PC-9 (cell line): ENCODE measurements at regions not wholly inside any gene's neighbourhood (a gene's known extent, or its start where the extent isn't known, plus 50 kb on each side); places are given as distances from the start of the nearest gene placed in this dataset.

Experiments used
- BruUV-seq: library from RNA; stranded (reverse); fragments of 400-500 nt; replicated peaks from 2 replicates; lab custom pipeline; 2021; lab: Mats Ljungman, UMichigan
- CTCF ChIA-PET: fragments of 300-600 bp; sonication (Branson Sonifier 250); formaldehyde crosslinking; loops from one replicate; lab custom pipeline; 2022; ENCODE audit warnings: antibody characterized with exemption; lab: Charles Lee
- POLR2A ChIA-PET: fragments of 300-600 bp; sonication (Branson Sonifier 250); formaldehyde crosslinking; loops from one replicate; lab custom pipeline; 2022; ENCODE audit warnings: antibody characterized with exemption; ENCODE audit not compliant: unreplicated experiment; lab: Charles Lee
- DNase-seq, 2 experiments: peaks; one replicate each; pipeline versions ENCODE4 v3.0.0 to v3.0.0-alpha.2; 2015 to 2022; ENCODE audit warnings: mixed read lengths in 1 of 2
- H2AFZ ChIP-seq: fragments of 200-600 bp; sonication (generic); 2 replicates; pipeline ENCODE4 v1.8.1; 2017; ENCODE audit warnings: antibody characterized with exemption
- H3F3A ChIP-seq: fragments of 200-600 bp; sonication (generic); 2 replicates; pipeline ENCODE4 v1.8.1; 2017; ENCODE audit warnings: antibody characterized with exemption, mild to moderate bottlenecking, low read depth; ENCODE audit not compliant: insufficient read depth
- H3K27ac ChIP-seq: fragments of 200-600 bp; sonication (generic); 2 replicates; pipeline ENCODE4 v1.6.1; 2016; ENCODE audit warnings: mixed run types
- H3K27me3 ChIP-seq: fragments of 200-600 bp; sonication (generic); 2 replicates; pipeline ENCODE4 v1.6.1; 2016; ENCODE audit warnings: low read depth, mixed run types; ENCODE audit not compliant: insufficient read depth
- H3K36me3 ChIP-seq: fragments of 200-600 bp; sonication (generic); 2 replicates; pipeline ENCODE4 v1.6.1; 2016; ENCODE audit warnings: low read depth, mixed run types
- H3K4me1 ChIP-seq: fragments of 200-600 bp; sonication (generic); replicated peaks from 2 replicates; pipeline ENCODE4 v1.6.1; 2016; ENCODE audit warnings: mixed run types; ENCODE audit not compliant: insufficient read depth
- H3K4me2 ChIP-seq: fragments of 200-600 bp; sonication (generic); 2 replicates; pipeline ENCODE4 v1.6.1; 2017; ENCODE audit warnings: mixed run types
- H3K4me3 ChIP-seq: fragments of 200-600 bp; sonication (generic); 2 replicates; pipeline ENCODE4 v1.6.1; 2016; ENCODE audit warnings: mixed run types
- H3K79me2 ChIP-seq: fragments of 200-600 bp; sonication (generic); 2 replicates; pipeline ENCODE4 v1.6.1; 2017; ENCODE audit warnings: low read depth, mixed run types
- H3K9me2 ChIP-seq: fragments of 200-600 bp; sonication (generic); 2 replicates; pipeline ENCODE4 v1.8.1; 2017; ENCODE audit warnings: mild to moderate bottlenecking; ENCODE audit not compliant: insufficient read depth
- H3K9me3 ChIP-seq: fragments of 200-600 bp; sonication (generic); 2 replicates; pipeline ENCODE4 v1.8.1; 2016; ENCODE audit warnings: low read depth; ENCODE audit not compliant: insufficient read depth
- H4K20me1 ChIP-seq: fragments of 200-600 bp; sonication (generic); 2 replicates; pipeline ENCODE4 v1.8.1; 2017; ENCODE audit not compliant: insufficient read depth
- CTCF ChIP-seq: fragments of 200-600 bp; sonication (generic); conservative IDR thresholded peaks from 2 replicates; pipeline ENCODE4 v1.6.1; 2017; ENCODE audit warnings: mixed run types, antibody characterized with exemption, mild to moderate bottlenecking, moderate library complexity
- EZH2 ChIP-seq: fragments of 200-600 bp; sonication (generic); IDR thresholded peaks from 2 replicates; pipeline ENCODE4 v1.8.0; 2017; ENCODE audit warnings: antibody characterized with exemption, low read depth
- intact Hi-C: fragments of 100-400 bp; cut with micrococcal nuclease; formaldehyde crosslinking; loops from one replicate; pipeline ENCODE4 v1.10.0; 2022; ENCODE audit not compliant: unreplicated experiment

GRCh38 chr5:82676661-82677060, 398.5 kb upstream of the RPS23 start:
- BruUV-seq, result no TSS peak
- H3K27me3 ChIP-seq, result no peaks in the 10 kb centered on the region
- TF ChIP-seq EZH2, result no peak
- TF ChIP-seq CTCF, result no peak
- peaks cover 11% of the 10 kb centered on the region; the same call in 1 of the 2 replicates for H3K9me2 ChIP-seq
- H3K4me2 ChIP-seq, result no peak overlapping the region
- H3K4me1 ChIP-seq, result no peaks in the 10 kb centered on the region
- no peaks in the 10 kb centered on the region for H4K20me1 ChIP-seq
- DNase-seq, result no peak
- H3K27ac ChIP-seq, result no peak overlapping the region
- H3F3A ChIP-seq, result no peaks in the 10 kb centered on the region
- H3K36me3 ChIP-seq, result no peaks in the 10 kb centered on the region
- POLR2A ChIA-PET, result no interaction called here
- H3K9me3 ChIP-seq, result no peaks in the 10 kb centered on the region
- no peak overlapping the region for H2AFZ ChIP-seq
- no peaks in the 10 kb centered on the region for H3K79me2 ChIP-seq
- intact Hi-C loops, result no loop called here
- no peak overlapping the region for H3K4me3 ChIP-seq
- CTCF ChIA-PET, result no interaction called here

DNA sequence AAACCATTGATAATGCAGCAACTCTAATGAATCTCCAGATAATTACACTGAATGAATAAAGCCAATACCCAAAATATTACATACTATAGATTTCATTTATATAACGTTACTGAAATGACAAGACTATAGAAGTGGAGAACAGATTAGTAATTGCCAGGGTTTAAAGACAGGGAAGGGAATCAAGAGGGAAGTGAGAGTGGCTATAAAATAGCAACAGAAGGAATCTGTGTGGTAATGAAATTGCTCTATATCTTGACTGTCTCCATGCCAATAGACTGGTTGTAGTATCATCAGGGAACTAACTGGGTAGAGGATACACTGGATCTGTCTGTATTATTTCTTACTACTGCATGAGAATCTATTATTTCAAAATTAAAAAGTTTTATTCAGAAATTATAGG, 396.5 kb upstream of the RPS23 start:
- no peaks in the 10 kb centered on the region for H3F3A ChIP-seq
- ChIA-PET CTCF (no interaction called here), POLR2A (no interaction called here)
- no peaks in the 10 kb centered on the region for H3K27me3 ChIP-seq
- no peak overlapping the region for H3K4me3 ChIP-seq
- no peaks in the 10 kb centered on the region for H3K36me3 ChIP-seq
- no peak overlapping the region for H2AFZ ChIP-seq
- no peak for DNase-seq
- no peaks in the 10 kb centered on the region for H3K9me2 ChIP-seq
- no peak for TF ChIP-seq EZH2
- no peak for TF ChIP-seq CTCF
- H3K9me3 ChIP-seq, result no peaks in the 10 kb centered on the region
- H3K79me2 ChIP-seq, result no peaks in the 10 kb centered on the region
- no peaks in the 10 kb centered on the region for H3K4me1 ChIP-seq
- BruUV-seq, result no TSS peak
- intact Hi-C loops, result no loop called here
- H3K27ac ChIP-seq, result no peak overlapping the region
- no peaks in the 10 kb centered on the region for H4K20me1 ChIP-seq
- no peak overlapping the region for H3K4me2 ChIP-seq

- Histone ChIP-seq H3K9me2 (no peaks in the 10 kb centered on the region), H3K4me3 (no peak overlapping the region), H2AFZ (no peak overlapping the region), H3K36me3 (no peaks in the 10 kb centered on the region), H3K4me2 (no peak overlapping the region), H4K20me1 (no peaks in the 10 kb centered on the region), H3K27me3 (no peaks in the 10 kb centered on the region), H3K4me1 (no peaks in the 10 kb centered on the region), H3K9me3 (no peaks in the 10 kb centered on the region), H3K79me2 (no peaks in the 10 kb centered on the region), H3F3A (no peaks in the 10 kb centered on the region), H3K27ac (no peak overlapping the region)
- TF ChIP-seq EZH2 (no peak), CTCF (no peak)
- CTCF ChIA-PET, result no interaction called here
- intact Hi-C loops, result no loop called here
- no TSS peak for BruUV-seq
- POLR2A ChIA-PET, result no interaction called here
- DNase-seq, result no peak
Observed at GRCh38 chr5:82673057-82673809, 395.1 kb upstream of the RPS23 start.
